HepG2 (cell line): ENCODE measurements at regions not wholly inside any gene's neighbourhood (a gene's known extent, or its start where the extent isn't known, plus 50 kb on each side); places are given as distances from the start of the nearest gene placed in this dataset.

ENCODE experiments used
- DNMT1 ChIP-seq: sonication (generic); formaldehyde crosslinking; IDR thresholded peaks from 2 replicates; pipeline ENCODE4 v1.5.1; 2020; ENCODE audit warnings: mild to moderate bottlenecking, missing genetic modification reagents
- MYC ChIP-seq: sonication (generic); formaldehyde crosslinking; IDR thresholded peaks from 2 replicates; pipeline ENCODE4 v1.9.0; 2021; ENCODE audit warnings: missing genetic modification reagents, borderline replicate concordance
- RBAK ChIP-seq: sonication (generic); formaldehyde crosslinking; IDR thresholded peaks from 2 replicates; pipeline ENCODE4 v1.5.1; 2020; ENCODE audit warnings: mild to moderate bottlenecking, missing genetic modification reagents
- RNF219 ChIP-seq: sonication (generic); formaldehyde crosslinking; IDR thresholded peaks from 2 replicates; pipeline ENCODE4 v1.5.0; 2020; ENCODE audit warnings: mild to moderate bottlenecking, missing genetic modification reagents
- SIN3B ChIP-seq: fragments of 150-350 bp; IDR thresholded peaks from 2 replicates; pipeline ENCODE4 v1.6.1; 2014; ENCODE audit warnings: low read length
- SMARCC2 ChIP-seq: fragments of 450-650 bp; IDR thresholded peaks from 2 replicates; pipeline ENCODE4 v1.6.1; 2017; ENCODE audit warnings: antibody characterized with exemption, mild to moderate bottlenecking
- SMYD3 ChIP-seq: sonication (generic); formaldehyde crosslinking; IDR thresholded peaks from 2 replicates; pipeline ENCODE4 v1.8.1; 2023; ENCODE audit warnings: mild to moderate bottlenecking, missing genetic modification reagents
- TF ChIP-seq, protein P1 (sequence below), 2 experiments: sonication (generic) in 1 of 2; formaldehyde crosslinking in 1 of 2; IDR thresholded peaks; 2 replicates each; pipeline versions ENCODE4 v1.4.0 to v1.6.1; 2016 to 2020; ENCODE audit warnings: borderline replicate concordance in 1 of 2, low read depth in 1 of 2, mild to moderate bottlenecking in 1 of 2, missing genetic modification reagents in 1 of 2

DNA sequence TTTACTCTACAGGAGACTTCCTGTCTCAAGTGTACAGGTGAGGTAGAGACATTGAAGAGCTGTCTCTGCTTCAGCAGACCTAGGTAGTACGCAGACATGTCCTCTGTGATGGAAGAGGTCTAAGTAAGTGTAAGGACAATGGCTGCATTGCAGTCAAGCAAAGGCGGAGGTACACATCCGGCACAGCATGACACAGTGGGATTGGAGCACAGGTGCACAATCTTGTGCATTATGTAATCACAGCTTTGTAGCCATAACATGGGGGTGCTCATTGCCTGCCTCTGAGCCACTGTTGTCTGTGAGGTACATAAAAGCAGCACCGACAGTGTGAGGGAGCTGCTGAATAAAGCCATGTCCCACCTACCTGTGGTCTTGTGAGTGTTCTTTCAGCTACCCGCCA lies 66.4 kb upstream of the CCDC190 start (continued):
- TF ChIP-seq, protein P1, sequence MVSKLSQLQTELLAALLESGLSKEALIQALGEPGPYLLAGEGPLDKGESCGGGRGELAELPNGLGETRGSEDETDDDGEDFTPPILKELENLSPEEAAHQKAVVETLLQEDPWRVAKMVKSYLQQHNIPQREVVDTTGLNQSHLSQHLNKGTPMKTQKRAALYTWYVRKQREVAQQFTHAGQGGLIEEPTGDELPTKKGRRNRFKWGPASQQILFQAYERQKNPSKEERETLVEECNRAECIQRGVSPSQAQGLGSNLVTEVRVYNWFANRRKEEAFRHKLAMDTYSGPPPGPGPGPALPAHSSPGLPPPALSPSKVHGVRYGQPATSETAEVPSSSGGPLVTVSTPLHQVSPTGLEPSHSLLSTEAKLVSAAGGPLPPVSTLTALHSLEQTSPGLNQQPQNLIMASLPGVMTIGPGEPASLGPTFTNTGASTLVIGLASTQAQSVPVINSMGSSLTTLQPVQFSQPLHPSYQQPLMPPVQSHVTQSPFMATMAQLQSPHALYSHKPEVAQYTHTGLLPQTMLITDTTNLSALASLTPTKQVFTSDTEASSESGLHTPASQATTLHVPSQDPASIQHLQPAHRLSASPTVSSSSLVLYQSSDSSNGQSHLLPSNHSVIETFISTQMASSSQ (IDR thresholded peaks at IDR 0.05; ENCODE audit: low read depth) = no peak
- TF ChIP-seq, protein P1 (CRISPR knock-in tag; IDR thresholded peaks at IDR 0.05; ENCODE audit: borderline replicate concordance) = no peak
- no peak for TF ChIP-seq SMARCC2
- no peak for TF ChIP-seq MYC (CRISPR knock-in tag)
- TF ChIP-seq SMYD3 = no peak
- no peak for TF ChIP-seq RNF219
- TF ChIP-seq DNMT1 (CRISPR knock-in tag) = no peak
- TF ChIP-seq SIN3B = no peak
- TF ChIP-seq RBAK (CRISPR knock-in tag) = no peak
